ENCODE measurements at regions not wholly inside any gene's neighbourhood (a gene's known extent, or its start where the extent isn't known, plus 50 kb on each side); places are given as distances from the start of the nearest gene placed in this dataset.

DNA sequence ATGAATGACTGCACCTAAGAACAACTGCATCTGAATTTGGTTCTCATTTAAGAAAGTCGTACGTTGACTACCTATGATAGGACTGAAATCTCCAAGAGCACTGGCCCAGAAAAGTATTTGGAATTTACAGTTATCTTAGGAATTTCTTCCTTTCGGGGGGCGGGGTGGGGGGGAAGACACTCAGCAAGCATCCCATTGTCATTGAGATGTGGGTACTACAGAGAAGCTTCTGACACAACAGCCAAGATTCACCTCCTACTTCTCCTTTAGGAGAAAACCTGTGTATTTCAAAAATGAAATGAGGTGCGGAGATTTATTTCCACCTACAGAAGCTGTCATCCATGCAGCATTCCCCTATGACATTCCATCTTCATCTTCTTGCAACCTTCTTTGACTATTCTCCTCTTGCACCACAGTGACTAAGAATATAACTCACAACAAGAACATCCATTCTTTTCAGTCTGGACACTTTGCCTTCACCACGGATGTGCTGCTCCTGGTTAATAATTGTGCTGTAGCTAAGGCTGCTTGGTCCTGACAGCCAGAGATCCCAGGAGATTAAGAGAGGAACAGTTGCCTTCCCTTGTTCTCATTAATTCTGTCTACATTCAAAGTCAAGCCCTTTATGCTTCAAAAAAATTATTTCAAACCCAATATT, 98.4 kb upstream of the FRMD4A start:
- TF ChIP-seq TAF1 (conservative IDR thresholded peaks at IDR 0.05) (no peak), GABPA (IDR thresholded peaks at IDR 0.05 in 1 of 2, conservative IDR thresholded peaks at IDR 0.05 in 1 of 2) (no peak), RXRA (IDR thresholded peaks at IDR 0.05) (no peak), NR2F2 (IDR thresholded peaks at IDR 0.05) (no peak), HNF4G (IDR thresholded peaks at IDR 0.05) (no peak), FOXA1 (IDR thresholded peaks at IDR 0.05) (no peak), JUND (IDR thresholded peaks at IDR 0.05) (no peak), MAX (IDR thresholded peaks at IDR 0.05) (no peak), SP1 (IDR thresholded peaks at IDR 0.05) (no peak), FOXA2 (IDR thresholded peaks at IDR 0.05) (no peak), RAD21 (IDR thresholded peaks at IDR 0.05) (no peak), YY1 (IDR thresholded peaks at IDR 0.05) (no peak), EGR1 (IDR thresholded peaks at IDR 0.05; ENCODE audit: low read depth in 2 of 2) (no peak), HNF4A (conservative IDR thresholded peaks at IDR 0.05) (no peak), CTCF (IDR thresholded peaks at IDR 0.05; ENCODE audit: low read depth, low read length, missing input control) (no peak)
- TF ChIP-seq, protein P1, sequence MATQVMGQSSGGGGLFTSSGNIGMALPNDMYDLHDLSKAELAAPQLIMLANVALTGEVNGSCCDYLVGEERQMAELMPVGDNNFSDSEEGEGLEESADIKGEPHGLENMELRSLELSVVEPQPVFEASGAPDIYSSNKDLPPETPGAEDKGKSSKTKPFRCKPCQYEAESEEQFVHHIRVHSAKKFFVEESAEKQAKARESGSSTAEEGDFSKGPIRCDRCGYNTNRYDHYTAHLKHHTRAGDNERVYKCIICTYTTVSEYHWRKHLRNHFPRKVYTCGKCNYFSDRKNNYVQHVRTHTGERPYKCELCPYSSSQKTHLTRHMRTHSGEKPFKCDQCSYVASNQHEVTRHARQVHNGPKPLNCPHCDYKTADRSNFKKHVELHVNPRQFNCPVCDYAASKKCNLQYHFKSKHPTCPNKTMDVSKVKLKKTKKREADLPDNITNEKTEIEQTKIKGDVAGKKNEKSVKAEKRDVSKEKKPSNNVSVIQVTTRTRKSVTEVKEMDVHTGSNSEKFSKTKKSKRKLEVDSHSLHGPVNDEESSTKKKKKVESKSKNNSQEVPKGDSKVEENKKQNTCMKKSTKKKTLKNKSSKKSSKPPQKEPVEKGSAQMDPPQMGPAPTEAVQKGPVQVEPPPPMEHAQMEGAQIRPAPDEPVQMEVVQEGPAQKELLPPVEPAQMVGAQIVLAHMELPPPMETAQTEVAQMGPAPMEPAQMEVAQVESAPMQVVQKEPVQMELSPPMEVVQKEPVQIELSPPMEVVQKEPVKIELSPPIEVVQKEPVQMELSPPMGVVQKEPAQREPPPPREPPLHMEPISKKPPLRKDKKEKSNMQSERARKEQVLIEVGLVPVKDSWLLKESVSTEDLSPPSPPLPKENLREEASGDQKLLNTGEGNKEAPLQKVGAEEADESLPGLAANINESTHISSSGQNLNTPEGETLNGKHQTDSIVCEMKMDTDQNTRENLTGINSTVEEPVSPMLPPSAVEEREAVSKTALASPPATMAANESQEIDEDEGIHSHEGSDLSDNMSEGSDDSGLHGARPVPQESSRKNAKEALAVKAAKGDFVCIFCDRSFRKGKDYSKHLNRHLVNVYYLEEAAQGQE (IDR thresholded peaks at IDR 0.05) = no peak
- TF ChIP-seq, protein P2, sequence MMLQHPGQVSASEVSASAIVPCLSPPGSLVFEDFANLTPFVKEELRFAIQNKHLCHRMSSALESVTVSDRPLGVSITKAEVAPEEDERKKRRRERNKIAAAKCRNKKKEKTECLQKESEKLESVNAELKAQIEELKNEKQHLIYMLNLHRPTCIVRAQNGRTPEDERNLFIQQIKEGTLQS (IDR thresholded peaks at IDR 0.05) = no peak
- TF ChIP-seq, protein P3, sequence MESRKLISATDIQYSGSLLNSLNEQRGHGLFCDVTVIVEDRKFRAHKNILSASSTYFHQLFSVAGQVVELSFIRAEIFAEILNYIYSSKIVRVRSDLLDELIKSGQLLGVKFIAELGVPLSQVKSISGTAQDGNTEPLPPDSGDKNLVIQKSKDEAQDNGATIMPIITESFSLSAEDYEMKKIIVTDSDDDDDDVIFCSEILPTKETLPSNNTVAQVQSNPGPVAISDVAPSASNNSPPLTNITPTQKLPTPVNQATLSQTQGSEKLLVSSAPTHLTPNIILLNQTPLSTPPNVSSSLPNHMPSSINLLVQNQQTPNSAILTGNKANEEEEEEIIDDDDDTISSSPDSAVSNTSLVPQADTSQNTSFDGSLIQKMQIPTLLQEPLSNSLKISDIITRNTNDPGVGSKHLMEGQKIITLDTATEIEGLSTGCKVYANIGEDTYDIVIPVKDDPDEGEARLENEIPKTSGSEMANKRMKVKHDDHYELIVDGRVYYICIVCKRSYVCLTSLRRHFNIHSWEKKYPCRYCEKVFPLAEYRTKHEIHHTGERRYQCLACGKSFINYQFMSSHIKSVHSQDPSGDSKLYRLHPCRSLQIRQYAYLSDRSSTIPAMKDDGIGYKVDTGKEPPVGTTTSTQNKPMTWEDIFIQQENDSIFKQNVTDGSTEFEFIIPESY (IDR thresholded peaks at IDR 0.05) = no peak
- H3K4me1 ChIP-seq (ENCODE audit: control insufficient read depth in 4 of 4, insufficient read depth in 4 of 4, low read length in 3 of 4) = no peaks in the 10 kb centered on the region
- H3K9me3 ChIP-seq (ENCODE audit: control insufficient read depth in 4 of 4, low read length in 3 of 4) = peaks cover 0 to 4% (median 0%) of the 10 kb centered on the region in 4 donors
- H3K27ac ChIP-seq (ENCODE audit: low read depth in 1 of 2, low read length in 2 of 2) = no peak overlapping the region
- H3K4me3 ChIP-seq (ENCODE audit: low read depth in 1 of 3, low read length in 3 of 3) = no peak overlapping the region
- H3K36me3 ChIP-seq (ENCODE audit: control insufficient read depth in 4 of 4, insufficient read depth in 3 of 4, low read depth in 1 of 4, low read length in 3 of 4) = no peaks in the 10 kb centered on the region
- DNase-seq (ENCODE audit: low spot score) = no peak
- H3K27me3 ChIP-seq (ENCODE audit: control insufficient read depth in 4 of 4, insufficient read depth in 4 of 4, low read length in 3 of 4) = peaks cover 0 to 8% (median 0%) of the 10 kb centered on the region in 4 donors
- 39% methylated on average over 6 of the region's 6 CpGs for WGBS
- no peak overlapping the region for H3K9ac ChIP-seq (ENCODE audit: low read depth in 1 of 2, low read length in 2 of 2)
